SK-N-SH treated with all-trans-retinoic acid at 6 μM for 48 hours (cell line): ENCODE measurements at regions not wholly inside any gene's neighbourhood (a gene's known extent, or its start where the extent isn't known, plus 50 kb on each side); places are given as distances from the start of the nearest gene placed in this dataset.

Experiments
- BACH2 ChIP-seq: fragments of 250-450 bp; sonication (Bioruptor Pico); IDR thresholded peaks from 2 replicates; pipeline ENCODE4 v1.9.0; 2021; ENCODE audit warnings: mild to moderate bottlenecking, borderline replicate concordance
- ISL1 ChIP-seq: fragments of 250-450 bp; sonication (Bioruptor Pico); IDR thresholded peaks from 2 replicates; pipeline ENCODE4 v2.1.2; 2022; ENCODE audit warnings: mild to moderate bottlenecking, moderate library complexity
- PATZ1 ChIP-seq: fragments of 250-450 bp; sonication (Bioruptor Pico); IDR thresholded peaks from 2 replicates; pipeline ENCODE4 v1.8.0; 2020; ENCODE audit warnings: mild to moderate bottlenecking, moderate library complexity, borderline replicate concordance
- ZFP30 ChIP-seq: fragments of 450-650 bp; formaldehyde crosslinking; IDR thresholded peaks from 2 replicates; pipeline ENCODE4 v1.5.0; 2022; ENCODE audit warnings: mild to moderate bottlenecking, moderate library complexity
- ZNF565 ChIP-seq: fragments of 450-650 bp; formaldehyde crosslinking; conservative IDR thresholded peaks from 2 replicates; pipeline ENCODE4 v1.5.0; 2020; ENCODE audit warnings: low read depth, mild to moderate bottlenecking, moderate library complexity

- TF ChIP-seq ZFP30 (no peak), ISL1 (no peak), BACH2 (CRISPR knock-in tag) (no peak), PATZ1 (CRISPR knock-in tag) (no peak), ZNF565 (CRISPR knock-in tag) (no peak)
Measured at GRCh38 chr6:79797163-79797764, 150.1 kb downstream of the ELOVL4 start.
